A549 (cell line): ENCODE measurements at regions not wholly inside any gene's neighbourhood (a gene's known extent, or its start where the extent isn't known, plus 50 kb on each side); places are given as distances from the start of the nearest gene placed in this dataset.

ENCODE experiments used
- ATAC-seq, 2 experiments: fragments of 200-7000 bp in 1 of 2; fragments of >200 bp in 1 of 2; cut with Nextera tagmentation in 1 of 2; cut with Tn5 transposase in 1 of 2; 3 replicates each; pipeline versions ENCODE4 v1.8.0 to v1.9.1; 2018 to 2020; ENCODE audit warnings: mild to moderate bottlenecking in 1 of 2, moderate library complexity in 1 of 2
- CTCF ChIA-PET: fragments of 300-600 bp; sonication (Branson Sonifier 250); formaldehyde crosslinking; extraction: SDS; loops from one replicate; lab custom pipeline; 2021; ENCODE audit warnings: antibody characterized with exemption, inconsistent platforms; lab: Yijun Ruan, JAX
- POLR2A ChIA-PET: fragments of 350-600 bp; formaldehyde crosslinking; extraction: SDS; loops from one replicate; lab custom pipeline; 2021; ENCODE audit warnings: antibody characterized with exemption, inconsistent platforms; lab: Yijun Ruan, JAX
- DNase-seq, 2 experiments: peaks; one replicate each; pipeline versions ENCODE4 v3.0.0 to v3.0.0-alpha.2; 2011 to 2016; ENCODE audit warnings: low read depth in 1 of 2, low spot score in 1 of 2
- FAIRE-seq: peaks from 2 replicates; lab custom pipeline; 2011; peaks lifted over from hg19 to GRCh38; lab: Jason Lieb, UNC
- H3K27ac ChIP-seq, 2 experiments: fragments of >200 bp; sonication (Bioruptor Twin); formaldehyde crosslinking; 3 replicates each; pipeline ENCODE4 v1.5.1; 2016 to 2017
- H3K4me1 ChIP-seq: fragments of >200 bp; sonication (Bioruptor Twin); formaldehyde crosslinking; 3 replicates; pipeline ENCODE4 v1.6.1; 2016
- H3K4me2 ChIP-seq: fragments of >200 bp; sonication (Bioruptor Twin); formaldehyde crosslinking; 3 replicates; pipeline ENCODE4 v1.6.1; 2016
- H3K4me3 ChIP-seq: fragments of >200 bp; sonication (Bioruptor Twin); formaldehyde crosslinking; 3 replicates; pipeline ENCODE4 v1.5.1; 2016
- H3K9me3 ChIP-seq: fragments of >200 bp; sonication (Bioruptor Twin); formaldehyde crosslinking; 3 replicates; pipeline ENCODE4 v1.6.1; 2016
- BHLHE40 ChIP-seq: IDR thresholded peaks from 2 replicates; pipeline ENCODE4 v1.6.1; 2012; ENCODE audit warnings: low read depth, low read length, inconsistent platforms
- CBX2 ChIP-seq: fragments of 200-600 bp; sonication (generic); IDR thresholded peaks from 2 replicates; pipeline ENCODE4 v1.6.1; 2016; ENCODE audit warnings: low read depth, mild to moderate bottlenecking, borderline replicate concordance
- CEBPB ChIP-seq, 2 experiments: fragments of >200 bp in 1 of 2; sonication (Bioruptor Twin) in 1 of 2; formaldehyde crosslinking in 1 of 2; IDR thresholded peaks; 2 replicates each; pipeline ENCODE4 v1.6.1; 2012 to 2016
- EHF ChIP-seq: fragments of 250-450 bp; sonication (Bioruptor Pico); IDR thresholded peaks from 2 replicates; pipeline ENCODE4 v1.5.0; 2020; ENCODE audit warnings: mild to moderate bottlenecking
- ESRRA ChIP-seq: fragments of 150-350 bp; IDR thresholded peaks from 2 replicates; pipeline ENCODE4 v1.6.1; 2014; ENCODE audit warnings: mild to moderate bottlenecking, low read length, borderline replicate concordance
- FOSL2 ChIP-seq, 2 experiments: fragments of 450-650 bp in 1 of 2; fragments of >200 bp in 1 of 2; sonication (Bioruptor Twin) in 1 of 2; formaldehyde crosslinking; IDR thresholded peaks; 2 replicates each; pipeline versions ENCODE4 v1.5.0 to v1.6.1; 2016 to 2020; ENCODE audit warnings: mild to moderate bottlenecking in 1 of 2, moderate library complexity in 1 of 2
- FOXS1 ChIP-seq: fragments of 250-450 bp; sonication (Bioruptor Pico); IDR thresholded peaks from 2 replicates; pipeline ENCODE4 v1.5.0; 2020; ENCODE audit warnings: mild to moderate bottlenecking, moderate library complexity
- GATA3 ChIP-seq: IDR thresholded peaks from 2 replicates; pipeline ENCODE4 v1.6.1; 2012; ENCODE audit warnings: borderline replicate concordance
- HDAC2 ChIP-seq: fragments of 200-600 bp; sonication (generic); IDR thresholded peaks from 2 replicates; pipeline ENCODE4 v1.6.1; 2016
- HOXB13 ChIP-seq: fragments of 250-450 bp; sonication (Bioruptor Pico); IDR thresholded peaks from 2 replicates; pipeline ENCODE4 v1.5.0; 2020; ENCODE audit warnings: low read depth, mild to moderate bottlenecking, moderate library complexity
- KDM5A ChIP-seq: fragments of 200-600 bp; sonication (generic); IDR thresholded peaks from 2 replicates; pipeline ENCODE4 v1.6.1; 2016; ENCODE audit warnings: antibody characterized with exemption, mild to moderate bottlenecking
- MAZ ChIP-seq: fragments of 150-350 bp; IDR thresholded peaks from 2 replicates; pipeline ENCODE4 v1.6.1; 2014; ENCODE audit warnings: antibody characterized with exemption, low read depth, low read length, borderline replicate concordance
- MYC ChIP-seq: IDR thresholded peaks from 2 replicates; pipeline ENCODE4 v1.6.1; 2012; ENCODE audit warnings: mild to moderate bottlenecking, inconsistent platforms, low read length, improper control_type of control experiment, borderline replicate concordance
- NFE2L2 ChIP-seq: fragments of 150-350 bp; conservative IDR thresholded peaks from 2 replicates; pipeline ENCODE4 v1.6.1; 2014; ENCODE audit warnings: low read length
- NPAS2 ChIP-seq: fragments of 250-450 bp; sonication (Bioruptor Pico); IDR thresholded peaks from 2 replicates; pipeline ENCODE4 v1.8.0; 2022; ENCODE audit warnings: mild to moderate bottlenecking, moderate library complexity, borderline replicate concordance
- NR3C1 ChIP-seq: fragments of >200 bp; sonication (Bioruptor Twin); formaldehyde crosslinking; IDR thresholded peaks from 3 replicates; pipeline ENCODE4 v1.6.1; 2017
- POLR2A ChIP-seq: IDR thresholded peaks from 2 replicates; pipeline ENCODE4 v1.6.1; 2012; ENCODE audit warnings: mild to moderate bottlenecking, low read length
- RCOR1 ChIP-seq: fragments of 150-350 bp; IDR thresholded peaks from 2 replicates; pipeline ENCODE4 v1.6.1; 2014; ENCODE audit warnings: antibody characterized with exemption, low read length, low read depth
- SMC3 ChIP-seq: fragments of >200 bp; sonication (Bioruptor Twin); formaldehyde crosslinking; IDR thresholded peaks from 3 replicates; pipeline ENCODE4 v1.6.1; 2018; ENCODE audit warnings: inconsistent platforms
- ZFP36 ChIP-seq: fragments of 450-650 bp; IDR thresholded peaks from 2 replicates; pipeline ENCODE4 v1.6.1; 2014; ENCODE audit warnings: borderline replicate concordance; ENCODE audit not compliant: partially characterized antibody
- ZNF302 ChIP-seq: fragments of 250-450 bp; sonication (Bioruptor Pico); IDR thresholded peaks from 2 replicates; pipeline ENCODE4 v1.9.0; 2021; ENCODE audit warnings: inconsistent platforms, mild to moderate bottlenecking, moderate library complexity
- ZSCAN20 ChIP-seq: fragments of 250-450 bp; sonication (Bioruptor Pico); IDR thresholded peaks from 2 replicates; pipeline ENCODE4 v1.8.0; 2022; ENCODE audit warnings: mild to moderate bottlenecking, moderate library complexity
- WGBS: methylation state at CpG from one replicate; pipeline ENCODE4 v1.1.6; 2017; ENCODE audit errors: missing lambda C conversion rate; 5-methylcytosine and 5-hydroxymethylcytosine counted together
- TF ChIP-seq, protein P1 (sequence below): fragments of 250-450 bp; sonication (Bioruptor Pico); IDR thresholded peaks from 2 replicates; pipeline ENCODE4 v1.5.0; 2020; ENCODE audit warnings: low read depth, mild to moderate bottlenecking, moderate library complexity
- TF ChIP-seq, protein P2 (sequence below): fragments of >200 bp; sonication (Bioruptor Twin); formaldehyde crosslinking; IDR thresholded peaks from 3 replicates; pipeline ENCODE4 v1.5.1; 2016
- TF ChIP-seq, protein P3 (sequence below): IDR thresholded peaks from 2 replicates; pipeline ENCODE4 v1.6.1; 2012
- TF ChIP-seq, protein P4 (sequence below): fragments of 200-600 bp; sonication (generic); IDR thresholded peaks from 2 replicates; pipeline ENCODE4 v1.6.1; 2016; ENCODE audit warnings: antibody characterized with exemption, mild to moderate bottlenecking, moderate library complexity
- TF ChIP-seq, protein P5 (sequence below): fragments of 150-350 bp; IDR thresholded peaks from 2 replicates; pipeline ENCODE4 v1.6.1; 2014; ENCODE audit warnings: low read depth, mild to moderate bottlenecking, low read length

DNA sequence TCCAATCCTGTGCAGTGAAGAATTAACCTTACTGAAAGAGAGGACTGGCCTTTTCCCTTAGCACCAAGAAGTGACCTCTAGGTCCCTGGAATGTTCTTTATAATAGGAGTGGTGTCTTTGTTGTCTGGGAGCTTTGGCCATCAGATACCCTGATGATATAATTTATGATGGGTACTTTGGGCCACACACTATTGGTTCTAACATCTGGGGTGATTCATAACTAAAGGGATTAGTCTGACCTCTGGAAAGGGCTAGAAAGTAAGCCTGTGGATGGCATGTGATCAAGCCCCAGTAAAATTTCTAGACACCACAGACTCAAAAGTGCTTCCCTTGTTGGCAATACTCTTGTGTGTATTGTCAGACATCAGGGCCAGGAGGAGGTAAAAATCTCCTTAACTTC is 891.2 kb downstream of the KCNA4 start:
- FAIRE-seq, result no peak
- no peaks in the 10 kb centered on the region; the same call in 2 of the 3 replicates for H3K9me3 ChIP-seq
- peaks cover 19% of the 10 kb centered on the region for H3K4me1 ChIP-seq
- DNase-seq, result no peak
- H3K4me2 ChIP-seq, result no peak overlapping the region
- ATAC-seq, result no peak
- peak overlapping the region; percentile 11 to 16; a peak in 2 of 6 replicates for H3K27ac ChIP-seq
- ChIA-PET POLR2A (no interaction called here), CTCF (interaction anchor here (0.9 kb wide), 1 partner anchor 106 kb away, joined by 4 read pairs; no protein-coding TSS in a partner anchor)
- TF ChIP-seq, protein P1, sequence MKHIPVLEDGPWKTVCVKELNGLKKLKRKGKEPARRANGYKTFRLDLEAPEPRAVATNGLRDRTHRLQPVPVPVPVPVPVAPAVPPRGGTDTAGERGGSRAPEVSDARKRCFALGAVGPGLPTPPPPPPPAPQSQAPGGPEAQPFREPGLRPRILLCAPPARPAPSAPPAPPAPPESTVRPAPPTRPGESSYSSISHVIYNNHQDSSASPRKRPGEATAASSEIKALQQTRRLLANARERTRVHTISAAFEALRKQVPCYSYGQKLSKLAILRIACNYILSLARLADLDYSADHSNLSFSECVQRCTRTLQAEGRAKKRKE (CRISPR knock-in tag), result no peak
- TF ChIP-seq ZNF302 (CRISPR knock-in tag) (no peak), ESRRA (no peak), MYC (no peak), POLR2A (no peak), GATA3 (no peak), RCOR1 (no peak), SMC3 (no peak), ZFP36 (no peak), HDAC2 (no peak)
- TF ChIP-seq, protein P2, sequence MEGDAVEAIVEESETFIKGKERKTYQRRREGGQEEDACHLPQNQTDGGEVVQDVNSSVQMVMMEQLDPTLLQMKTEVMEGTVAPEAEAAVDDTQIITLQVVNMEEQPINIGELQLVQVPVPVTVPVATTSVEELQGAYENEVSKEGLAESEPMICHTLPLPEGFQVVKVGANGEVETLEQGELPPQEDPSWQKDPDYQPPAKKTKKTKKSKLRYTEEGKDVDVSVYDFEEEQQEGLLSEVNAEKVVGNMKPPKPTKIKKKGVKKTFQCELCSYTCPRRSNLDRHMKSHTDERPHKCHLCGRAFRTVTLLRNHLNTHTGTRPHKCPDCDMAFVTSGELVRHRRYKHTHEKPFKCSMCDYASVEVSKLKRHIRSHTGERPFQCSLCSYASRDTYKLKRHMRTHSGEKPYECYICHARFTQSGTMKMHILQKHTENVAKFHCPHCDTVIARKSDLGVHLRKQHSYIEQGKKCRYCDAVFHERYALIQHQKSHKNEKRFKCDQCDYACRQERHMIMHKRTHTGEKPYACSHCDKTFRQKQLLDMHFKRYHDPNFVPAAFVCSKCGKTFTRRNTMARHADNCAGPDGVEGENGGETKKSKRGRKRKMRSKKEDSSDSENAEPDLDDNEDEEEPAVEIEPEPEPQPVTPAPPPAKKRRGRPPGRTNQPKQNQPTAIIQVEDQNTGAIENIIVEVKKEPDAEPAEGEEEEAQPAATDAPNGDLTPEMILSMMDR, result no peak
- TF ChIP-seq, protein P3, sequence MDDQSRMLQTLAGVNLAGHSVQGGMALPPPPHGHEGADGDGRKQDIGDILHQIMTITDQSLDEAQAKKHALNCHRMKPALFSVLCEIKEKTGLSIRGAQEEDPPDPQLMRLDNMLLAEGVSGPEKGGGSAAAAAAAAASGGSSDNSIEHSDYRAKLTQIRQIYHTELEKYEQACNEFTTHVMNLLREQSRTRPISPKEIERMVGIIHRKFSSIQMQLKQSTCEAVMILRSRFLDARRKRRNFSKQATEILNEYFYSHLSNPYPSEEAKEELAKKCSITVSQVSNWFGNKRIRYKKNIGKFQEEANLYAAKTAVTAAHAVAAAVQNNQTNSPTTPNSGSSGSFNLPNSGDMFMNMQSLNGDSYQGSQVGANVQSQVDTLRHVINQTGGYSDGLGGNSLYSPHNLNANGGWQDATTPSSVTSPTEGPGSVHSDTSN, result no peak
- TF ChIP-seq, protein P4, sequence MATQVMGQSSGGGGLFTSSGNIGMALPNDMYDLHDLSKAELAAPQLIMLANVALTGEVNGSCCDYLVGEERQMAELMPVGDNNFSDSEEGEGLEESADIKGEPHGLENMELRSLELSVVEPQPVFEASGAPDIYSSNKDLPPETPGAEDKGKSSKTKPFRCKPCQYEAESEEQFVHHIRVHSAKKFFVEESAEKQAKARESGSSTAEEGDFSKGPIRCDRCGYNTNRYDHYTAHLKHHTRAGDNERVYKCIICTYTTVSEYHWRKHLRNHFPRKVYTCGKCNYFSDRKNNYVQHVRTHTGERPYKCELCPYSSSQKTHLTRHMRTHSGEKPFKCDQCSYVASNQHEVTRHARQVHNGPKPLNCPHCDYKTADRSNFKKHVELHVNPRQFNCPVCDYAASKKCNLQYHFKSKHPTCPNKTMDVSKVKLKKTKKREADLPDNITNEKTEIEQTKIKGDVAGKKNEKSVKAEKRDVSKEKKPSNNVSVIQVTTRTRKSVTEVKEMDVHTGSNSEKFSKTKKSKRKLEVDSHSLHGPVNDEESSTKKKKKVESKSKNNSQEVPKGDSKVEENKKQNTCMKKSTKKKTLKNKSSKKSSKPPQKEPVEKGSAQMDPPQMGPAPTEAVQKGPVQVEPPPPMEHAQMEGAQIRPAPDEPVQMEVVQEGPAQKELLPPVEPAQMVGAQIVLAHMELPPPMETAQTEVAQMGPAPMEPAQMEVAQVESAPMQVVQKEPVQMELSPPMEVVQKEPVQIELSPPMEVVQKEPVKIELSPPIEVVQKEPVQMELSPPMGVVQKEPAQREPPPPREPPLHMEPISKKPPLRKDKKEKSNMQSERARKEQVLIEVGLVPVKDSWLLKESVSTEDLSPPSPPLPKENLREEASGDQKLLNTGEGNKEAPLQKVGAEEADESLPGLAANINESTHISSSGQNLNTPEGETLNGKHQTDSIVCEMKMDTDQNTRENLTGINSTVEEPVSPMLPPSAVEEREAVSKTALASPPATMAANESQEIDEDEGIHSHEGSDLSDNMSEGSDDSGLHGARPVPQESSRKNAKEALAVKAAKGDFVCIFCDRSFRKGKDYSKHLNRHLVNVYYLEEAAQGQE, result no peak
- TF ChIP-seq, protein P5, sequence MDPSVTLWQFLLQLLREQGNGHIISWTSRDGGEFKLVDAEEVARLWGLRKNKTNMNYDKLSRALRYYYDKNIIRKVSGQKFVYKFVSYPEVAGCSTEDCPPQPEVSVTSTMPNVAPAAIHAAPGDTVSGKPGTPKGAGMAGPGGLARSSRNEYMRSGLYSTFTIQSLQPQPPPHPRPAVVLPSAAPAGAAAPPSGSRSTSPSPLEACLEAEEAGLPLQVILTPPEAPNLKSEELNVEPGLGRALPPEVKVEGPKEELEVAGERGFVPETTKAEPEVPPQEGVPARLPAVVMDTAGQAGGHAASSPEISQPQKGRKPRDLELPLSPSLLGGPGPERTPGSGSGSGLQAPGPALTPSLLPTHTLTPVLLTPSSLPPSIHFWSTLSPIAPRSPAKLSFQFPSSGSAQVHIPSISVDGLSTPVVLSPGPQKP, result no peak
- H3K4me3 ChIP-seq, result no peak overlapping the region

DNA sequence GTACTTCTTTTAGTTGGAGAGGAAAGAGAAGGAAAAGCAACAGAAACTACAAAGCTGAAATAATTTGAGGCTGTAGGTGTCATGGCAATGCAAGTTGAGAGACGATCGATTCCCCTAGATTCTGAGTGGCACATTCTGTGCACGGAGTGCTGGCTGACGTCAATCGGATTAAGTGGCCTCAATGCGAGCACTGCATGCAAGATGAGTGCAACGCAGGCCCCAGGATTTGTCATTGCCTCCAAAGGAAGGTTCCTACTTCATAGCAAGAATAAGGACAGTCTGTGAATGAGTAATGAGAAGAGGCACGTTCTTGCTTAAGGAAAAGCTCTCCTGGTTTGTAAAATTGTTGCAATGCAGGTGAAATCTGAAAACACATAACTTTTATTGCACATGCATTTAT is 892.4 kb downstream of the KCNA4 start:
- TF ChIP-seq MAZ (no peak), NR3C1 (no peak), KDM5A (no peak), FOSL2 (IDR thresholded peaks at IDR 0.05) (no peak), FOSL2 (CRISPR knock-in tag; IDR thresholded peaks at IDR 0.05) (no peak), FOXS1 (CRISPR knock-in tag) (no peak), HOXB13 (no peak), ESRRA (no peak), NFE2L2 (no peak), CEBPB (IDR thresholded peaks at IDR 0.05) (no peak), ZSCAN20 (CRISPR knock-in tag) (no peak), SMC3 (no peak), CBX2 (no peak), POLR2A (no peak), EHF (CRISPR knock-in tag) (no peak), BHLHE40 (no peak), NPAS2 (CRISPR knock-in tag) (no peak)
- TF ChIP-seq, protein P3, result no peak
- TF ChIP-seq, all 56 proteins: peak for 0
- Histone ChIP-seq H3K9me3 (no peaks in the 10 kb centered on the region; the same call in 2 of the 3 replicates), H3K27ac (no peak overlapping the region; a peak in 2 of 6 replicates), H3K4me2 (no peak overlapping the region), H3K4me1 (peaks cover 15% of the 10 kb centered on the region), H3K4me3 (no peak overlapping the region)
- no peak for FAIRE-seq
- ATAC-seq, result no peak
- 93% methylated on average over 8 of the region's 8 CpGs for WGBS
- ChIA-PET POLR2A (no interaction called here), CTCF (interaction anchor here (0.9 kb wide), 1 partner anchor 204 kb away, joined by 3 read pairs; no protein-coding TSS in a partner anchor)
- DNase-seq, result no peak
